ENCODE measurements at regions not wholly inside any gene's neighbourhood (a gene's known extent, or its start where the extent isn't known, plus 50 kb on each side); places are given as distances from the start of the nearest gene placed in this dataset.

DNA sequence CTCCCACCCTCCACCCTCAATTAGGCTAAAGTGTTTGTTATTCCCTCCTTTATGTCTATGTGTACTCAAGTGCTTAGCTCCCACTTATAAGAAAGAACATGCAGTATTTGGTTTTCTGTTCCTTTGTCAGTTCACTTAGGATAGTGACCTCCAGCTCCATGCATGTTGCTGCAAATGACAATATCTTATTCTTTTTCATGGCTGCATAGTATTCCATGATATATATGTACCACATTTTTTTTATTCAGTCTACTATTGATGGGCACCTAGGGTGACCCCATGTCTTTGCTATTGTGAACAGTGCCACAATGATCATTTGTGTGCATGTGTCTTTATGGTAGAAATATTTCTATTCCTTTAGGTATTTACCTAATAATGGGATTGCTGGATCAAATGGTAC is 114.3 kb downstream of the DLEU7 start:
- no peaks in the 10 kb centered on the region for H3K79me2 ChIP-seq (ENCODE audit: insufficient read depth)
- no peaks in the 10 kb centered on the region for H3K9me3 ChIP-seq (ENCODE audit: low read depth)
- H2AFZ ChIP-seq = no peak overlapping the region
- peaks cover 6% of the 10 kb centered on the region; the same call in 1 of the 2 replicates for H3F3A ChIP-seq (ENCODE audit: insufficient read depth)
- H3K9ac ChIP-seq = no peak overlapping the region
- no peak for DNase-seq
- no peaks in the 10 kb centered on the region for H3K27me3 ChIP-seq (replicated peaks; ENCODE audit: insufficient read depth)
- peaks cover 30% of the 10 kb centered on the region for H3K4me1 ChIP-seq (ENCODE audit: insufficient read depth)
- no peaks in the 10 kb centered on the region for H4K20me1 ChIP-seq (ENCODE audit: insufficient read depth)
- H3K4me3 ChIP-seq = no peak overlapping the region
- H3K4me2 ChIP-seq (ENCODE audit: unreplicated experiment) = no peak overlapping the region
- TF ChIP-seq EZH2 (IDR thresholded peaks at IDR 0.05; ENCODE audit: insufficient read depth, poor library complexity, severe bottlenecking) (no peak), EZH2phosphoT487 (IDR thresholded peaks at IDR 0.05; ENCODE audit: insufficient read depth, low read depth) (no peak)
- in situ Hi-C loops (cut with MboI) = no loop called here
- no peak overlapping the region for H3K27ac ChIP-seq
- H3K36me3 ChIP-seq (ENCODE audit: low read depth) = no peaks in the 10 kb centered on the region
- no peaks in the 10 kb centered on the region for H3K9me2 ChIP-seq (ENCODE audit: insufficient read depth)

DNA sequence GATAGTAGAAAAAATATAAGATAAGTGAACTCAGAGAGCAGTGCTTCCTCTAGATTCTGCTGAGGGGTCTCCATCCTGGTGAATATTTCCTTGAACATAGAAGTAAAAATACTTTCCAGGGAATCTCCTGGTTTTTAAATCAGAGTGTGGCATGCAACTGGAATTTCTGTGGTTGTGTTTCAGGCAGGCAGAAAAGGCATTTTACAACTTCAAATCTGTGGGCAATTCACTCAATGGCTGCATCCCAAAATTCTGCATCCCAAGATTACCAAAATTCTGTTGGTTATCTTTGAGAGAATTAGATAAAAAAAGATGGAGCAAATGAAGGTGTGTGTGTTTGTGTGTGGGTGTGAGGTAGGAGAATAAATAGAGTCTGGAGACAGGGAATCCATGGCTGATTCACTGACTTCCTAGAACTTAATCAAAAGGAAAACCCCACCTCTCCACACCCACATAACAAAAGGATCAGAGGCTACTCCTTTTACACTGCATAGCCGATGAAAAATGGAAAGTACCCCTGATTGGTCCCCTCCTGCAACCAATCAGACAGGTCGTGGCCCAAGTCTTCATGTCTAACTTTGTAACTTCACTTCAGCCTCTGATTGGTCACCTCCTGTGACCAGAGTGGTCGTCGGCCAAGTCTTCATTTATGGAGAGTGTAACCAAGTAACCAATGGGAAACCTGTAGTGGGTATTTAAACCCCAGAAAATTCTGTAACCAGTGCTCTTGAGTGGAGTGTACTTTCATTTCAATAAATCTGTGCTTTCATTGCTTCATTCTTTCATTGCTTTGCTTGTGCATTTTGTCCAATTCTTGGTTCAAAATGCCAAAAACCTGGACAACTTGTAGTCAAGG is 112.8 kb downstream of the DLEU7 start:
- Histone ChIP-seq H3K4me2 (ENCODE audit: unreplicated experiment) (peak overlapping the region; percentile 13), H3F3A (ENCODE audit: insufficient read depth) (peaks cover 16% of the 10 kb centered on the region; the same call in 1 of the 2 replicates), H3K27ac (peak overlapping the region; percentile 75), H3K9ac (peak overlapping the region; percentile 28), H3K4me3 (no peak overlapping the region), H3K36me3 (ENCODE audit: low read depth) (no peaks in the 10 kb centered on the region), H2AFZ (peak overlapping the region; percentile 15), H3K4me1 (ENCODE audit: insufficient read depth) (peaks cover 42% of the 10 kb centered on the region), H4K20me1 (ENCODE audit: insufficient read depth) (no peaks in the 10 kb centered on the region), H3K9me2 (ENCODE audit: insufficient read depth) (no peaks in the 10 kb centered on the region), H3K9me3 (ENCODE audit: low read depth) (no peaks in the 10 kb centered on the region), H3K27me3 (replicated peaks; ENCODE audit: insufficient read depth) (no peaks in the 10 kb centered on the region), H3K79me2 (ENCODE audit: insufficient read depth) (no peaks in the 10 kb centered on the region)
- 80 to 82% methylated on average over 4 of the region's 4 CpGs for WGBS, 2 experiments (ENCODE audit: low coverage in 1 of 2, low lambda C conversion rate in 2 of 2, missing lambda C conversion rate in 2 of 2)
- DNase-seq = no peak
- no peak for TF ChIP-seq EZH2phosphoT487 (IDR thresholded peaks at IDR 0.05; ENCODE audit: insufficient read depth, low read depth)
- TF ChIP-seq EZH2 (IDR thresholded peaks at IDR 0.05; ENCODE audit: insufficient read depth, poor library complexity, severe bottlenecking) = no peak
- in situ Hi-C loops (cut with MboI) = no loop called here

DNA sequence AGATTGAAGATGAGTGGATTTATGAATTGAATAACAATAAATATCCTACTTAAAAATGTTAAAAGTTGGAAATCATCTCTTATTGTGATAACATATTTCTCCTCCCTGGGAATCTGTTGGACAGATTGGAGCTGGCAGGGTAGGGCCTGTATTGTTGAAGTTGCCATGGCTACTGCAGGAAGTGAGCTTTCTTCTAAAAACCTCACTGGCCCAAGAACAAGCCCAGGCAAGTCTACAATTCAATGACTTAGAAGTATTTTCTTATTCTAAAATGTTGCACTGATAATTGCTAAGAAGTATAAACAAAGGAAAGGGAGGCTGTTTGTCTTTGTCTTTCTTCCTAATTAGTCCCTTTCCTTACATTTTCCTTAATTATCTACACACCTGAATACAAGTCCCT is 112.1 kb downstream of the DLEU7 start:
- Histone ChIP-seq H3K4me3 (no peak overlapping the region), H3K4me1 (ENCODE audit: insufficient read depth) (peaks cover 42% of the 10 kb centered on the region), H3K27ac (peak overlapping the region; percentile 75), H2AFZ (peak overlapping the region; percentile 15), H3F3A (ENCODE audit: insufficient read depth) (peaks cover 16% of the 10 kb centered on the region; the same call in 1 of the 2 replicates), H3K9ac (peak overlapping the region; percentile 34), H3K27me3 (replicated peaks; ENCODE audit: insufficient read depth) (no peaks in the 10 kb centered on the region), H3K9me2 (ENCODE audit: insufficient read depth) (no peaks in the 10 kb centered on the region), H3K9me3 (ENCODE audit: low read depth) (no peaks in the 10 kb centered on the region), H3K4me2 (ENCODE audit: unreplicated experiment) (peak overlapping the region; percentile 13), H3K79me2 (ENCODE audit: insufficient read depth) (no peaks in the 10 kb centered on the region), H4K20me1 (ENCODE audit: insufficient read depth) (no peaks in the 10 kb centered on the region), H3K36me3 (ENCODE audit: low read depth) (no peaks in the 10 kb centered on the region)
- in situ Hi-C loops (cut with MboI) = no loop called here
- DNase-seq = peak; percentile 82
- no peak for TF ChIP-seq EZH2phosphoT487 (IDR thresholded peaks at IDR 0.05; ENCODE audit: insufficient read depth, low read depth)
- no peak for TF ChIP-seq EZH2 (IDR thresholded peaks at IDR 0.05; ENCODE audit: insufficient read depth, poor library complexity, severe bottlenecking)

DNA sequence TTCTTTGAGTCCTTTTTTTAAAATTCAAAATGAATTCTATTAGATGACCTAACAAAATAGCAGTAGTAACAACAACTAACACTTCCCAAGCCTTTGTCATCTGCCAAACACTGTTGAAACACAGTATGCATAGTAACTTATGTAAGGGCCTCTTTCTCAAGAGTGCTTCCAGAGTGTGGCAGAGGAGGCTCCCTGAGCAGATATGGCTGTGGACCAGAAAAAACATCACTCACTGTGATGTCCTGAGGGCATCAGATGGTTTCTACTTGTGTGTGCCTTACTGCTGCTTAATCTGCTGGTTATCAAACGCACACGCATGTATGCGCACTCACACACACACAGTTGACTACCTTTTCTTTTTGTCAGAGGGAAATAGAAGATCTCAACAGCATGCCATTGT is 110.8 kb downstream of the DLEU7 start:
- no peaks in the 10 kb centered on the region for H3K27me3 ChIP-seq (replicated peaks; ENCODE audit: insufficient read depth)
- TF ChIP-seq EZH2 (IDR thresholded peaks at IDR 0.05; ENCODE audit: insufficient read depth, poor library complexity, severe bottlenecking) (no peak), EZH2phosphoT487 (IDR thresholded peaks at IDR 0.05; ENCODE audit: insufficient read depth, low read depth) (no peak)
- H3K79me2 ChIP-seq (ENCODE audit: insufficient read depth) = no peaks in the 10 kb centered on the region
- peak; percentile 89 for DNase-seq
- no peaks in the 10 kb centered on the region for H4K20me1 ChIP-seq (ENCODE audit: insufficient read depth)
- no peak overlapping the region for H2AFZ ChIP-seq
- in situ Hi-C loops (cut with MboI) = no loop called here
- no peaks in the 10 kb centered on the region for H3K36me3 ChIP-seq (ENCODE audit: low read depth)
- peaks cover 16% of the 10 kb centered on the region; the same call in 1 of the 2 replicates for H3F3A ChIP-seq (ENCODE audit: insufficient read depth)
- 97% methylated on average over 3 of the region's 3 CpGs for WGBS, 2 experiments (ENCODE audit: low coverage in 1 of 2, low lambda C conversion rate in 2 of 2, missing lambda C conversion rate in 2 of 2)
- H3K9me3 ChIP-seq (ENCODE audit: low read depth) = no peaks in the 10 kb centered on the region
- peaks cover 42% of the 10 kb centered on the region for H3K4me1 ChIP-seq (ENCODE audit: insufficient read depth)
- no peak overlapping the region for H3K4me2 ChIP-seq (ENCODE audit: unreplicated experiment)
- no peak overlapping the region for H3K4me3 ChIP-seq
- H3K9ac ChIP-seq = no peak overlapping the region
- H3K9me2 ChIP-seq (ENCODE audit: insufficient read depth) = no peaks in the 10 kb centered on the region
- H3K27ac ChIP-seq = peak overlapping the region; percentile 75

Measured in GM23248 (cell line).